GM23248 (cell line): ENCODE measurements at regions not wholly inside any gene's neighbourhood (a gene's known extent, or its start where the extent isn't known, plus 50 kb on each side); places are given as distances from the start of the nearest gene placed in this dataset.

Experiments used
- DNase-seq: peaks from one replicate; pipeline ENCODE4 v3.0.0-alpha.2; 2015
- H2AFZ ChIP-seq: fragments of 200-600 bp; sonication (generic); 2 replicates; pipeline ENCODE4 v1.6.1; 2016; ENCODE audit warnings: antibody characterized with exemption
- H3F3A ChIP-seq: fragments of 200-600 bp; sonication (generic); 2 replicates; pipeline ENCODE4 v1.6.1; 2016; ENCODE audit warnings: mild to moderate bottlenecking, antibody characterized with exemption, mixed run types; ENCODE audit not compliant: insufficient read depth
- H3K27ac ChIP-seq: fragments of 200-600 bp; sonication (generic); 2 replicates; pipeline ENCODE4 v1.5.1; 2016; ENCODE audit warnings: mild to moderate bottlenecking
- H3K27me3 ChIP-seq: fragments of 200-600 bp; sonication (generic); replicated peaks from 2 replicates; pipeline ENCODE4 v1.6.1; 2016; ENCODE audit warnings: mild to moderate bottlenecking; ENCODE audit not compliant: insufficient read depth
- H3K36me3 ChIP-seq: fragments of 200-600 bp; sonication (generic); 2 replicates; pipeline ENCODE4 v1.6.1; 2016; ENCODE audit warnings: low read depth, mild to moderate bottlenecking
- H3K4me1 ChIP-seq: fragments of 200-600 bp; sonication (generic); 2 replicates; pipeline ENCODE4 v1.6.1; 2016; ENCODE audit warnings: mild to moderate bottlenecking; ENCODE audit not compliant: insufficient read depth
- H3K4me2 ChIP-seq: fragments of 200-600 bp; sonication (generic); one replicate; pipeline ENCODE4 v1.6.1; 2016; ENCODE audit warnings: mild to moderate bottlenecking; ENCODE audit not compliant: unreplicated experiment
- H3K4me3 ChIP-seq: fragments of 200-600 bp; sonication (generic); 2 replicates; pipeline ENCODE4 v1.5.1; 2016; ENCODE audit warnings: mild to moderate bottlenecking
- H3K79me2 ChIP-seq: fragments of 200-600 bp; sonication (generic); 2 replicates; pipeline ENCODE4 v1.6.1; 2016; ENCODE audit warnings: mild to moderate bottlenecking; ENCODE audit not compliant: insufficient read depth
- H3K9ac ChIP-seq: fragments of 200-600 bp; sonication (generic); 2 replicates; pipeline ENCODE4 v1.6.1; 2016; ENCODE audit warnings: mild to moderate bottlenecking
- H3K9me2 ChIP-seq: fragments of 200-600 bp; sonication (generic); 2 replicates; pipeline ENCODE4 v1.6.1; 2016; ENCODE audit warnings: mixed run types, mild to moderate bottlenecking, moderate library complexity; ENCODE audit not compliant: insufficient read depth
- H3K9me3 ChIP-seq: fragments of 200-600 bp; sonication (generic); one replicate; pipeline ENCODE4 v1.6.1; 2017; ENCODE audit warnings: low read depth
- H4K20me1 ChIP-seq: fragments of 200-600 bp; sonication (generic); 2 replicates; pipeline ENCODE4 v1.6.0; 2016; ENCODE audit not compliant: insufficient read depth
- EZH2 ChIP-seq: fragments of 200-600 bp; sonication (generic); IDR thresholded peaks from 2 replicates; pipeline ENCODE4 v1.6.1; 2018; ENCODE audit warnings: antibody characterized with exemption, mild to moderate bottlenecking; ENCODE audit not compliant: insufficient read depth, poor library complexity, severe bottlenecking
- EZH2phosphoT487 ChIP-seq: fragments of 200-600 bp; sonication (generic); IDR thresholded peaks from 2 replicates; pipeline ENCODE4 v1.6.1; 2018; ENCODE audit warnings: antibody characterized with exemption, moderate library complexity, mild to moderate bottlenecking, low read depth; ENCODE audit not compliant: insufficient read depth
- WGBS, 2 experiments: methylation state at CpG; one replicate each; pipeline ENCODE4 v1.1.6; 2015 to 2017; ENCODE audit warnings: low lambda C conversion rate in 2 of 2, low coverage in 1 of 2; ENCODE audit errors: missing lambda C conversion rate in 2 of 2; 5-methylcytosine and 5-hydroxymethylcytosine counted together
- in situ Hi-C: fragments of 300-500 bp; cut with MboI; formaldehyde crosslinking; loops from 2 replicates; pipeline ENCODE4 v1.15.0; 2020

DNA sequence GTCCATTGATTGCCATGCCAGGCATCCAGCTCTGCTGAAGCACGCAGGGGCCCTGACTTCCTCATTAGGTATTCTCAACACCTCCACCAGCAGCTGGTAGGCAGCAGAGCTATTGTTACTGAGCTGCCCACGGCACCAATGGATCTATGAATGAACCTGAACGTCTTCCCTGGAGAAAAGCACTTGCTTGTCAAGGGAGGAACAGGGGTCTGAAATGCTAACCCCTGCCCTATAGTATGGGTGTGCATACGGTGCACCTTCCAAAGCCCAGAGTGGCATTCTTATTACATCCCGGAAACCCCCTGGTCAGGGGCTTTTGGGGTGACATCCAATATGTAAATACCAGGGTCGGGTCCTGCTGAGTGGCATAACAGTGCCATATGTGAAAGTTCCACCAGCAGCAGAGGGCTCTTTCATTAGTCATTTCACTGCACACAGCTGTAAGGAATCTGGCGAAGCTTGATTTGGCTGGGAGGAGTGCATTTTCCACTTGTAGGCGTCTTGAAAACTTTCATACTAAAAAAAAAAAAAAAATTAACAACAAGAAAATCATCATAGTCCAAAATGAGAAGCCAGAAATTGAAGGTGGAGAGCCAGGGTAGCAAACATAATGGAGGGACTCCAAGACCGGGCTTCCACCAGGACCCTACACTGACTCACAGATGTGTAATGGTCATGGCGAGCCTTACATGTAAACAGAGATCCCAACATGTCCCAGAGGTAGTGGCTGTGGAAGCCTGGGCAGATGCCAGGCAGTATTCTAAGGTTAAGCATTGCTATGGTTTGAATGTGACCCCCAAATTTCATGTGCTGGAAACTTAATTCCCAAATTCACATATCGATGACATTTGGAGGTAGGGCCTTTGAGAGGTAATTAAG is 58.8 kb upstream of the PRDX6 start:
- Histone ChIP-seq H3K27ac (0 out of 2 replicates have a peak overlapping the region, but pooled peaks have one; percentile 1), H3K27me3 (no peaks in the 10 kb centered on the region), H3K4me3 (no peak overlapping the region), H3K79me2 (no peaks in the 10 kb centered on the region), H4K20me1 (no peaks in the 10 kb centered on the region), H3K36me3 (no peaks in the 10 kb centered on the region), H3K9me2 (no peaks in the 10 kb centered on the region), H3K9ac (no peak overlapping the region), H3K4me2 (peak overlapping the region; percentile 19), H3K4me1 (peaks cover 19% of the 10 kb centered on the region), H3K9me3 (no peaks in the 10 kb centered on the region), H3F3A (0 out of 2 replicates have a peak, but pooled peaks cover 4% of the 10 kb centered on the region), H2AFZ (no peak overlapping the region)
- TF ChIP-seq EZH2phosphoT487 (no peak), EZH2 (no peak)
- in situ Hi-C loops = loop anchor here (10.0 kb wide), 2 partner anchors 164 to 594 kb away; no protein-coding TSS in a partner anchor
- DNase-seq = peak; percentile 80
- 34 to 37% methylated on average over 11 of the region's 11 CpGs for WGBS, 2 experiments

DNA sequence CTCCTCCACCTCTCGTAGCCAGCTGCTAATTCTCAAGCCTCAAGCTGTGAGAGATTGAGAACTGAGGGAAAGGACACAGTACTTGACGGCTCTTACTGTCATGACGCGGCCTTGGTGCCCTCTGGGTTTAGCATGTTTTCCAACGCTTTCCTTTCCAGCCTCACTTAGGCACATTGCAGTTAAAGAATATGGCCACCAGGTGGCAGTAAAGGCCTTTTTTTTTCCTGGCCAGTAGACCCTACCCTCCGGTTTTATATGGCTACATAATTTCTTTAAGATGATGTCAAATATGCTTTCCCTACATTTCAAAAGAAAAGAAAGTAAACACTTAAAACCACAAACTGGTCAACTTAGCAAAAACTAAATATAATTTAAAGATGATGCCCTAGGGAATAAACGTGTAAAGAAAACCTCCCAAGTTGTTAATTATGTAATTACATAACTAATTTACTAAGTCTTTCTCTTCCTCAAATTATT is 56.8 kb upstream of the PRDX6 start:
- no peak overlapping the region for H3K4me3 ChIP-seq
- H3K4me1 ChIP-seq = peaks cover 30% of the 10 kb centered on the region
- no peaks in the 10 kb centered on the region for H3K9me3 ChIP-seq
- in situ Hi-C loops = no loop called here
- no peaks in the 10 kb centered on the region for H4K20me1 ChIP-seq
- H3K79me2 ChIP-seq = no peaks in the 10 kb centered on the region
- WGBS, 2 experiments = 11 to 12% methylated on average over 7 of the region's 7 CpGs
- H3K36me3 ChIP-seq = no peaks in the 10 kb centered on the region
- no peak overlapping the region for H3K9ac ChIP-seq
- H3K4me2 ChIP-seq = peak overlapping the region; percentile 57
- no peak for TF ChIP-seq EZH2phosphoT487
- no peak for TF ChIP-seq EZH2
- no peak overlapping the region for H3K27ac ChIP-seq
- H3F3A ChIP-seq = peaks cover 13% of the 10 kb centered on the region; the same call in 1 of the 2 replicates
- no peaks in the 10 kb centered on the region for H3K9me2 ChIP-seq
- DNase-seq = peak; percentile 82
- peak overlapping the region; percentile 78 for H2AFZ ChIP-seq
- no peaks in the 10 kb centered on the region for H3K27me3 ChIP-seq

DNA sequence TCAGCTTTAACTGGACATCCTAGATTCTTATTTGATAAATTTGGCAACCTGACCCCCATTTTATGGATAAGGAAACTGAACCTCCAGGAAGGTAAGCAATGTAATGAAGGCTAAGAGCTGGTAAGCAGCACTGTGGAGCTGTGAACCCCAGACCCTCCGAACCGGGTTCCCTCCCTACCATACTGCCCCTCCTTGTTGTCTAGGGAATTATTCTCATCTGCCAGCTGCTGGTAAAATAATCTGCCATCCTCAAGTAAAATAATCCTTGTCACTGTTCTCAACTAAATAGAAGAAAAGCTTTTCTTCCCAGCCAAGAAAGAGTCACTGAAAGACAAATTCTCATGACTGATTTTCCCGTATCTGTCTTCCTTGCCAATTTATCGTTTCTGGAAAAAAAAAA is 55.8 kb upstream of the PRDX6 start:
- no peak overlapping the region for H3K9ac ChIP-seq
- no peak overlapping the region for H2AFZ ChIP-seq
- no peaks in the 10 kb centered on the region for H3K27me3 ChIP-seq
- WGBS, 2 experiments = 79 to 81% methylated on average over 4 of the region's 4 CpGs
- TF ChIP-seq EZH2phosphoT487 = no peak
- no peak for TF ChIP-seq EZH2
- H3K9me2 ChIP-seq = no peaks in the 10 kb centered on the region
- no peak for DNase-seq
- peaks cover 13% of the 10 kb centered on the region; the same call in 1 of the 2 replicates for H3F3A ChIP-seq
- no peaks in the 10 kb centered on the region for H3K79me2 ChIP-seq
- no peaks in the 10 kb centered on the region for H4K20me1 ChIP-seq
- no peak overlapping the region for H3K4me3 ChIP-seq
- in situ Hi-C loops = no loop called here
- H3K9me3 ChIP-seq = no peaks in the 10 kb centered on the region
- peaks cover 30% of the 10 kb centered on the region for H3K4me1 ChIP-seq
- H3K27ac ChIP-seq = no peak overlapping the region
- H3K36me3 ChIP-seq = no peaks in the 10 kb centered on the region
- no peak overlapping the region for H3K4me2 ChIP-seq

DNA sequence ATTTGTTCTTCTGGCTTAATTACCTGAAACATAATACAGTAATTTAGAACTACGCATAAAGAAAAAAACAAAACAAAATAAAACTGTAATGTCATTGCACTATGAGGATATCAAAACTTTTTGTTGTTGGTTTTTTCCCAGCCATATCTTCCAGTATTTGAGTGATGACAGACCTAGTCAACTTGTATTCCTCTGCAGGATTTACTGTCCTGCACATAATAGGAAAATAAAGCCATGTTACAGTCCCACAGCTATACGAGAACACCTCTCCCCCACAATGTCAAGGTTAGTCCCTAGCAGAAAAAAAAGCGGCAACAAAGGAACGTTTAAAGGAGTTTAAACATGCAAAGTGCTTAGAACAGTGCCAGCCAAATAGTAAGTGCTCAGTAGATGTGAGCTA is 55.3 kb upstream of the PRDX6 start:
- in situ Hi-C loops = no loop called here
- 79 to 81% methylated on average over 4 of the region's 4 CpGs for WGBS, 2 experiments
- H3K4me1 ChIP-seq = peaks cover 30% of the 10 kb centered on the region

More for the DNA sequence above, 55.3 kb upstream of the PRDX6 start:
- no peak overlapping the region for H2AFZ ChIP-seq
- no peak for TF ChIP-seq EZH2phosphoT487
- TF ChIP-seq EZH2 = no peak
- no peaks in the 10 kb centered on the region for H3K9me3 ChIP-seq
- no peak overlapping the region for H3K4me3 ChIP-seq
- H4K20me1 ChIP-seq = no peaks in the 10 kb centered on the region
- no peaks in the 10 kb centered on the region for H3K9me2 ChIP-seq
- no peaks in the 10 kb centered on the region for H3K79me2 ChIP-seq
- DNase-seq = no peak
- H3K4me2 ChIP-seq = no peak overlapping the region
- no peaks in the 10 kb centered on the region for H3K36me3 ChIP-seq
- no peaks in the 10 kb centered on the region for H3K27me3 ChIP-seq
- no peak overlapping the region for H3K9ac ChIP-seq
- no peak overlapping the region for H3K27ac ChIP-seq
- peaks cover 13% of the 10 kb centered on the region; the same call in 1 of the 2 replicates for H3F3A ChIP-seq
